Stimulated activated CD4-positive, alpha-beta T cell treated with anti-CD3 and anti-CD28 coated beads, Interleukin-2, amount 100 ng/mL, for 4 hours (primary cell): ENCODE measurements at regions not wholly inside any gene's neighbourhood (a gene's known extent, or its start where the extent isn't known, plus 50 kb on each side); places are given as distances from the start of the nearest gene placed in this dataset.

Experiments
- DNase-seq: peaks from one replicate; pipeline ENCODE4 v3.0.0-alpha.2; 2020; ENCODE audit warnings: low read depth

GRCh38 chr20:24102749-24103333 lies 114.3 kb upstream of the GGTLC1 start:
- DNase-seq = no peak

- DNase-seq = no peak
Measured at GRCh38 chr20:24102290-24102689, 113.7 kb upstream of the GGTLC1 start.

- peak; percentile 37 for DNase-seq
Measured at GRCh38 chr20:24100370-24101011, 111.9 kb upstream of the GGTLC1 start.

GRCh38 chr20:24098886-24099285 lies 110.3 kb upstream of the GGTLC1 start:
- DNase-seq = no peak

- no peak for DNase-seq
Measured at GRCh38 chr20:24097506-24098245, 109.1 kb upstream of the GGTLC1 start.

- no peak for DNase-seq
Measured at GRCh38 chr20:24096864-24097450, 108.4 kb upstream of the GGTLC1 start.

GRCh38 chr20:24096264-24096663 lies 107.7 kb upstream of the GGTLC1 start:
- DNase-seq = no peak

- DNase-seq = no peak
Measured at GRCh38 chr20:24095756-24096155, 107.2 kb upstream of the GGTLC1 start.

GRCh38 chr20:24095303-24095702 lies 106.7 kb upstream of the GGTLC1 start:
- DNase-seq = no peak

GRCh38 chr20:24089576-24089975 lies 101.0 kb upstream of the GGTLC1 start:
- no peak for DNase-seq

GRCh38 chr20:24086121-24086520 lies 97.5 kb upstream of the GGTLC1 start:
- no peak for DNase-seq

- DNase-seq = no peak
Measured at GRCh38 chr20:24084281-24084680, 95.7 kb upstream of the GGTLC1 start.

- no peak for DNase-seq
Measured at GRCh38 chr20:24081077-24081476, 92.5 kb upstream of the GGTLC1 start.

- no peak for DNase-seq
Measured at GRCh38 chr20:24079661-24080412, 91.3 kb upstream of the GGTLC1 start.

GRCh38 chr20:24077145-24077544 lies 88.6 kb upstream of the GGTLC1 start:
- no peak for DNase-seq

- DNase-seq = no peak
Measured at GRCh38 chr20:24070679-24071078, 82.1 kb upstream of the GGTLC1 start.

- peak; percentile 10 for DNase-seq
Measured at GRCh38 chr20:24066076-24066700, 77.6 kb upstream of the GGTLC1 start.

- DNase-seq = no peak
Measured at GRCh38 chr20:24064915-24065314, 76.3 kb upstream of the GGTLC1 start.

GRCh38 chr20:24064092-24064491 lies 75.5 kb upstream of the GGTLC1 start:
- DNase-seq = no peak

- DNase-seq = no peak
Measured at GRCh38 chr20:24063100-24063499, 74.5 kb upstream of the GGTLC1 start.

- no peak for DNase-seq
Measured at GRCh38 chr20:24060851-24061590, 72.4 kb upstream of the GGTLC1 start.
